ENCODE measurements at regions not wholly inside any gene's neighbourhood (a gene's known extent, or its start where the extent isn't known, plus 50 kb on each side); places are given as distances from the start of the nearest gene placed in this dataset.

- DNase-seq (ENCODE audit: low read depth): no peak
Measured at GRCh38 chr3:14307656-14308302, 94.6 kb upstream of the SLC6A6 start.

GRCh38 chr3:14311729-14312128 lies 90.7 kb upstream of the SLC6A6 start:
- no peak for DNase-seq (ENCODE audit: low read depth)

GRCh38 chr3:14312375-14312774 lies 90.0 kb upstream of the SLC6A6 start:
- DNase-seq (ENCODE audit: low read depth): no peak

- no peak for DNase-seq (ENCODE audit: low read depth)
Measured at GRCh38 chr3:14317057-14317553, 85.3 kb upstream of the SLC6A6 start.

- DNase-seq (ENCODE audit: low read depth): no peak
Measured at GRCh38 chr3:14318646-14319045, 83.8 kb upstream of the SLC6A6 start.

GRCh38 chr3:14319654-14320182 lies 82.7 kb upstream of the SLC6A6 start:
- DNase-seq (ENCODE audit: low read depth): no peak

- DNase-seq (ENCODE audit: low read depth): no peak
Measured at GRCh38 chr3:14320219-14320618, 82.2 kb upstream of the SLC6A6 start.

GRCh38 chr3:14322001-14322400 lies 80.4 kb upstream of the SLC6A6 start:
- DNase-seq (ENCODE audit: low read depth): no peak

GRCh38 chr3:14322667-14323295 lies 79.6 kb upstream of the SLC6A6 start:
- no peak for DNase-seq (ENCODE audit: low read depth)

GRCh38 chr3:14323401-14324223 lies 78.8 kb upstream of the SLC6A6 start:
- DNase-seq (ENCODE audit: low read depth): no peak

- DNase-seq (ENCODE audit: low read depth): no peak
Measured at GRCh38 chr3:14324224-14324944, 78.0 kb upstream of the SLC6A6 start.

- no peak for DNase-seq (ENCODE audit: low read depth)
Measured at GRCh38 chr3:14328422-14328821, 74.0 kb upstream of the SLC6A6 start.

- DNase-seq (ENCODE audit: low read depth): no peak
Measured at GRCh38 chr3:14329116-14329830, 73.1 kb upstream of the SLC6A6 start.

GRCh38 chr3:14329842-14330241 lies 72.6 kb upstream of the SLC6A6 start:
- DNase-seq (ENCODE audit: low read depth): no peak

GRCh38 chr3:14330508-14330907 lies 71.9 kb upstream of the SLC6A6 start:
- no peak for DNase-seq (ENCODE audit: low read depth)

GRCh38 chr3:14331251-14331650 lies 71.2 kb upstream of the SLC6A6 start:
- DNase-seq (ENCODE audit: low read depth): no peak

- DNase-seq (ENCODE audit: low read depth): no peak
Measured at GRCh38 chr3:14332392-14332791, 70.0 kb upstream of the SLC6A6 start.

GRCh38 chr3:14333215-14333614 lies 69.2 kb upstream of the SLC6A6 start:
- DNase-seq (ENCODE audit: low read depth): no peak

GRCh38 chr3:14333621-14334020 lies 68.8 kb upstream of the SLC6A6 start:
- DNase-seq (ENCODE audit: low read depth): no peak

GRCh38 chr3:14334136-14334535 lies 68.3 kb upstream of the SLC6A6 start:
- DNase-seq (ENCODE audit: low read depth): no peak

- DNase-seq (ENCODE audit: low read depth): no peak
Measured at GRCh38 chr3:14334936-14335335, 67.5 kb upstream of the SLC6A6 start.

All from forelimb muscle (tissue), 1 donor.